ENCODE measurements at regions not wholly inside any gene's neighbourhood (a gene's known extent, or its start where the extent isn't known, plus 50 kb on each side); places are given as distances from the start of the nearest gene placed in this dataset.
"Not testable (repeated sequence)": the region's sequence is repeated elsewhere in the genome, so short reads cannot be mapped to it uniquely, and the experiment has no call there.

DNA sequence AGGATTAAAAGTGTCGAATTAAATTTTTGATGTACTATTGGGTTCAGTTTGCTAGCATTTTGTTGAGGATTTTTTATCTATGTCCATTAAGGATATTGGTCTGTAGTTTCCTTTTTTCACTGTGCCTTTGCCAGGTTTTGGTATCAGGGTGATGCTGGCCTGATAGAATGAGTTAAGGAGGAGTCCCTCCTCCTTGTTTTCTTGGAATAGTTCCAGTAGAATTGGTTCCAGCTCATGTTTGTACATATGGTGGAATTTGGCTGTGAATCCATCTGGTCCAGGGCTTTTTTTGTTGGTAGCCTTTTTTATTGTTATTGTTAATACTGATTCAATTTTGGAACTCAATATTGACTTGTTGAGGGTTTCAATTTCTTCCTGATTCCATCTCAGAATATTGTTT, 141.8 kb downstream of the SIM1 start:
- no peak for DNase-seq (ENCODE audit: low spot score)

DNA sequence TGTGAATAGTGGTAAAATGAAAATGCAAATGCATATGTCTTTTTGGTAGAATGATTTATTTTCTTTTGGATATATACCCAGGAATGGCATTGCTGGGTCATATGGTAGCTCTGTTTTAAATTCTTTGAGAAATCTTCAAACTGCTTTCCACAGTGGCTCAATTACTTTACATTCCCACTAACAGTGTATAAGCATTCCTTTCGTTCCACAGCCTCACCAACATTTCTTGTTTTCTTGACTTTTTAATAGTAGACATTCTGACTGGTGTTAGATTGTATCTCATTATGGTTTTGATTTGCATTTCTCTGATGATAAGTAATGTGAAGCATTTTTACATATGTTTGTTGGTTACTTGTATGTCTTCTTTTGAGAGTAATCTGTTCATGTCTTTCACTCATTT, 144.0 kb downstream of the SIM1 start:
- DNase-seq (ENCODE audit: low spot score) = no peak

DNA sequence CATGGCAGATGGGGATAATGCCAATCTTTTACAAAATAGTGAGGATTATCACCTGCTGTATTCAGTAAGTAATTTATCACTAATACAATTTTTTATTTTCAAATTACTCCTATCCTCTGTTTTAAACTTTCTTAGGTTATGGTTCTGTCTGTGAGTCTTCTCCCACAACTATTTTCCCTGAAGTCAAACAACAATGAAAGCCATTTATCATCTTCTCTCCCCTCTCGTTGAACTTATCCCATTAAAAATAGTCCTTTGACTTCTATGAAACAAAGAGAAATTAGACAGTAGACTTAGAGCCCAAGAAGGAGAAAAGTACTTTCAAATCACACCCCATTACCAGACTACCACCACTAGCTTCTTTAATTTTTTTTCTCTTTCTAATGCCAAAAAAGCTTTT, 147.7 kb downstream of the SIM1 start:
- DNase-seq (ENCODE audit: low spot score) = no peak

DNA sequence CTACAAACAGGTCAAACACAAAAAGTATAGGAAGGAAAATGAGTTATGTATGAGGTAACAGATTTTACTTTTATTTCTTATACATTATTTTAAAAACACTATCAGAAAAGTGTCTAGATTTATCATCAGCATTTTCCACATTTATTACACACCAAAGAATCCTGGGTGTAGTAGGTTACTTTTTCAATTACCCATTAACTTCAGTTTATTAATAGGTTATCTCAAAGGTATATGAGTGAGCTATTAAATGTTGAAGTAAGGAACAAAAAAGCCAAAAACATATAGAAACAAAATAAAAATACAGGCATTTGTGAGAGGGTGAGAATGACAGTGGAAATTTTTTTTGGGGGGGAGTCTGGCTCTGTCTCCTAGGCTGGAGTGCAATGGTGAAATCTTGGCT, 150.5 kb downstream of the SIM1 start:
- no peak for DNase-seq (ENCODE audit: low spot score)

DNA sequence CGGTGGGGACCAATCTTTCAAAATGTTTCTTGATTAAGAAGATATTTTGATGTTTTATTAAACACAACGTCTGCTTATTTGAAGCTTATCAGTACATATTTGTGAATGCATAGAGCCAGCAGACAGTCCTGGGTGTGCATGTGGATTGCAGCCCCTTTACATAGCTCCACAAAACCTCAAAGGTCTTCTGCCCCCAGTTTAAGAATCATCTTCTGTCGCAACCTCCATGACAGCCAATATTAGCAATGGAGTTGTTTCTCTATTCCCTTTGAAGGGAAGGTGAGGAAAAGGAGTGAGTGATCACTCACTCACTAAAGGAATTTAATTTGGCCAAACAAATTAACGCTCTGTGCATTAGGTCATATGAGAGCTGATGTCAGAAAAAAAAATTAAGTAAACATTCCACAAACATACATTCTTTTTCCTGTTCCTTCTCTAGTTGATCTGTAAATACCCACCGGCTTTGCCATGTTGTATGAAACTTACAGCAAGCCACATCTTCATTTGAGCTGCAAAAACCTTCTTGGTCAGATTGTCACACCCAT, 152.9 kb downstream of the SIM1 start:
- no peak for DNase-seq (ENCODE audit: low spot score)

DNA sequence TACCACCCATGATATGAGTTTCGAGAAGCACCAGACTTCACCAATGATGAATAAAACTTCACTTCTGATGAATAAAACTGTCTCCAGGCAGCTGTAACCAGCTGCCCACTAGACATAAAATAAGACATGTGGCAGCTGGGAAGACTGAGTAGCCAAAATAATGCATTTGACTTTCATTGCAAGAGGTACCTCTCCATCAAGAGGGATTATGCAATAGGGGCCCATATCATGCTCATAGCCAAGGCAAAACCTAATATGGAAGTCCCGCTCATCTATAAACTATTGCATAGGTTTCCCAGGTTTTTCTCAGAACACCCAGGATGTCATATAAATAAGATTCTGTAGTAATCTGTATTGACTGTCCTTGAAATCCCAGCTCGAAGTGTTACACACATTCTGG, 155.5 kb downstream of the SIM1 start:
- no peak for DNase-seq (ENCODE audit: low spot score)

DNA sequence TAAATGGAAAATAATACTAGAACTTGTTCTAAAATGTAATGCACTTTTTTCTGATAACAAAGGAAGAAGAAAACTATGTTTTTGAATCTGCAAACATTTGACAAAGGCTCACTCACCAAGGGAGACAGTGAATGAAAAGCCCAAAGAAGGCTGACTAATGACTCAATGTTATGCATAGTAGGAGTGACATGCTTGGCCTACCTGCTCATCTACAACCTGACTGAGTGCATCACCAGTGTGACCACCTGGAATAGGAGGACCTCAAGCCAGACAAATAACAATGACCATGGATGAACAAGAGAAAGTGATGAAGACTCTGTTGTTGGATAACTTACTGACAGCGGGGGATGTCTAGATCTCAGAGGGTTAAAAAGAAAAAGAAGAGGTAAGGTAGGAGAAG, 157.2 kb downstream of the SIM1 start:
- no peak for DNase-seq (ENCODE audit: low spot score)

DNA sequence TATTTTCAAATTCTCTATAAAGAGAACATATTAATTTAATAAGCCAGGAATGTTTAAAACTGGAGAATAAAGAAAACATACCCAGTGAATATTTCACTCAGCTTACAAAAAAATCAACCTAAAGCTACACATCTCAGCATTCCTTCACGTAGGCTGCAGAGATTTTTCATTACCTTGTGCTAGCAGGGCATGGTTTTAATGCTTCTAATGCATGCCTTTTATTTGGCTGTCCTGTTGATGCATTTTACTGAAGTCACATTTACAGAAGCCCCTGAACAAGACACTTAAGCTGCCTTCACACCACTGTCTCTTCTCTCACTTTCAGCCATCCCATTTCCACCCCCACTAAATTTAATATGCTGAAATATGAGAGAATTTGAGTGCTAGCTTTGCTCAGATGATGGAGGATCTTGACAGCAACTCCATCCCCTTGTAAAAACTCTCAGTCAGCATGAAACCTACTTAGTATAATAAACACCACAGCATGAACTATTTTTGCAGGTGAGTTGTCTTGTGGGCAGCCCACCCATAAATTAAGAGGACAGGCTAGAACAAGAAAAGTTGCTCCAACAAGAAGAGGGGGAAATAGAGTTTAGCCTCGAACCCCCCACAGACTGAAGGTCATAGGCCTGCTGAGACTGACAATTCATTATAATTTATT, 159.4 kb downstream of the SIM1 start:
- no peak for DNase-seq (ENCODE audit: low spot score)

DNA sequence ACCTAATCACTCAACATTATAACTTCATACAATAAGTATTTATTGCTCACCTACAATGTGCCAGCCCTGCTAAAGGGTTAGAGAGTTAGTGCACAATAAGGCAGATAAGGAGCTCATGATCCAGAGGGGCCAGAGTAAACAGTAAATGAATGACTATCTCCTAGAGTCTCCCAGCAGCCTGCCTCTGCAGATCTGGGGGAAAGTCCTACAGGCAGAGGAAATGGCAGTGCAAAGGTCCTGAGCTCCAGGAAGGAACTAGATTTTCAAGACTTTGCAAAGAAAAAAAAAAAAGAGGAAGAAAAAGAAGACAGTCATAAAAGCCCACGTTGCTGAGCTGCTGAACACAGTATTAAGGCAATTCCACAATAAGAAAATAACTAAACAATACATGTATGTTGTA, 160.1 kb downstream of the SIM1 start:
- no peak for DNase-seq (ENCODE audit: low spot score)

DNA sequence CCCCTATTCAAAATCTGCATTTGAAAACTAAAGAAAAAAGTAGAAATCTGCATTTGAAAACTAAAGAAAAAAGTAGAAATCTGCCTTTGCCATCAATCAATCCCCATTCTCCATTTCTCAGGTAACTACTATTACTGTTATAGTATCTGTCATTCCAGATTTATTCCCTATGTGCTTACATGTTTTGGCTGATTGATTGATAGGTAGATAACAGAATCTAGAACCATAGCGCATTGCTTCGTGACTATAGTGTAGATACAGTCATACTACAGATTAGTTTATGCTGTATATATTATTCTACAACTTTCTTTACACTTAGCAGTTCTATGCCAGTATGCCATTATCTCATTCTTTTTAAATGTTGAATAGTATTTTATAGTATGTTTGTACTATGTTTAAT, 163.0 kb downstream of the SIM1 start:
- DNase-seq (ENCODE audit: low spot score) = no peak

DNA sequence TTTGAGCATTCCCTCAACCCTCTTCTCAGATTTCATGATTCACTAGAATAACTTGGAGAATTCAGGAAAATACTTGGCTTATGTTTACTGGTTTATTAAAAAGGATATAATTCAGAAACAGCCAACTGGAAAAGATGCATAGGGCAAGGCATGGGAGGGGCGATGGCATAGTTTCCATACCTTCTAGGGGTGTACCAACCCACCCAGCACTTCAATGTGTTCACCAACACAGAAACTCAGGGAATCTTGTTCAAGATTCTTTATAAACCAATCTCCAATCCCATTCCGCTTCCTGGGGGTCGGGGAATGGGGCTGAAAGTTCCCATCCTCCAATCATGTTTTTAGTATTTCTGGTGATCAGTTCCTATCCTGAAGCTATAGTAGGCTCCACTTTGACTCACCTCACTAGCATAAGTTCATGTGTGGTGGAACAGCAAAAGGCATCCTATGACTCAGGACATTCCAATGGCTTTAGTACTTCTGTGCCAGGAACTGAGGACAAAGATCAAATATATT, 164.4 kb downstream of the SIM1 start:
- no peak for DNase-seq (ENCODE audit: low spot score)

DNA sequence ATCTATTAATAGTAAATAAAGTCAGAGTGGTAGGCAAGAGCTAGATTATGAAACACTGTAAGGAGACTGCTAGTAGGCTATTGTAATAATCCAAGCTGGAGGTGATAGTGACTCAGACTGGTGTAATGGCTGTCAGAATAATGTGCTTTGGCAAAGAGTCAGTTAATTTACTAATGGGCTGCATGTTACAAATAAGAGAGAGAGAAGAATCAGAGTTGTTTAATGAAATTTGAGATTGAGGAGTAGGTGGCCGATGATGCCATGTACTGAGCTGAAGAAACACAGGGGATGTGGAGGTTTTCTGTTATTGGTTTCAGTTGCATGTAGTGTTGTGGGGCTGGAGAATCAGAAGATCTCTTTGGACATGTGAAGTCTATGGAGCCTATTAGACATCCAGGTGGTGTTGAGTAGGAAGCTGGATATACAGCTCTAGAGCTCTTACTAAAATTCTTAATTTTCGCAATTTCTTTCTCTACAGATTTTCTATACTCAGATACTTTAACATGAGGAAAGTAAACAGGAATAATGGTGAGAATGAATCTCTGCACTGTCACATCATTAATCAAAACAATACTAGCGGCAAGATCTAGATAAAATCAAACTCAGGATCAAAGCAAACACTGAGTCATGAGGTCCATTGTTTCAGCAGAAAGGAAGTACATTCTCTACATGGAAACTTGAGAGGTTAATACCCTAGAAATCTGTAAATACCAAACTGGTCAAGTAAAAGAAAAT, 167.7 kb downstream of the SIM1 start:
- DNase-seq (ENCODE audit: low spot score) = no peak

DNA sequence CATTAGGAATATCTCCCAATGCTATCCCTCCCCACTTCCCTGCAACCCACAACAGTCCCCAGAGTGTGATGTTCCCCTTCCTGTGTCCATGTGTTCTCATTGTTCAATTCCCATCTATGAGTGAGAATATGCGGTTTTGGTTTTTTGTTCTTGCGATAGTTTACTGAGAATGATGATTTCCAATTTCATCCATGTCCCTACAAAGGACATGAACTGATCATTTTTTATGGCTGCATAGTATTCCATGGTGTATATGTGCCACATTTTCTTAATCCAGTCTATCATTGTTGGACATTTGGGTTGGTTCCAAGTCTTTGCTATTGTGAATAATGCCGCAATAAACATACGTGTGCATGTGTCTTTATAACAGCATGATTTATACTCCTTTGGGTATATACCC, 169.5 kb downstream of the SIM1 start:
- DNase-seq (ENCODE audit: low spot score) = not testable (repeated sequence)

DNA sequence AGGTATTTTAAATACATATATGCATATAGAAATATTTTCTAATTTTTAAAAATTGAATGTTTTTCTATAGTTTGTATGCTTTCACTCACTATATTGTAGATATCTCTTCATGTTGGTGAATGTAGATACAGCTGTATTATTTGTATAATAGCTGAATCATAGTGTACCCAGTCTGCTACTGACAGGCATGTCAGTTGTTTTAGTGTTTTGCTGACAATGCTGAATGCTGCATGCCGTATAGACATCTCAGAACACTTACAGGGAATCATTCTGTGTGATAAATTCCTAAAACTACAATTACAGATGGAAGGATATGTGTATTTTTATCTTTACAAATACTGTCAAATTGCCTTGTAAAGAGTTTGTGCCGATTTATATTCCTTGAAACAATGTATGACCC, 175.4 kb downstream of the SIM1 start:
- no peak for DNase-seq (ENCODE audit: low spot score)

DNA sequence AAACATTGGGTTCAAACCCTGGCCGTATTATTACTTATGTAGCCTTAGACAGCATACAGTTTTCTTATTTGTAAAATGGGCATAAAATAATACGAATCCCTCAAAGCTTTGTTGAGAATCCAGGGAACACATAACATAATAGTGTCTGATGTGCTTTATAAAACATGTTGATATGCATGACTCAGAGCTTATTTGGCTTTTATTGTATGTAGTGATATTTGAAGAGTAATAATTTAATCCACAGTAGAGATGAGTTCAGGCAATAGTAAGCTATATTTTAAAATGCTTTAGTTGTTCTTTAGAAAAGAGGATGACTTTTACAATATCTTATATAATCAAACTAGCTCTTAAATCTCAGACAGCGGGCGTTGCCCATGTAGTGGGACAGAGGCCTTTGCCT, 176.4 kb downstream of the SIM1 start:
- DNase-seq (ENCODE audit: low spot score) = no peak

DNA sequence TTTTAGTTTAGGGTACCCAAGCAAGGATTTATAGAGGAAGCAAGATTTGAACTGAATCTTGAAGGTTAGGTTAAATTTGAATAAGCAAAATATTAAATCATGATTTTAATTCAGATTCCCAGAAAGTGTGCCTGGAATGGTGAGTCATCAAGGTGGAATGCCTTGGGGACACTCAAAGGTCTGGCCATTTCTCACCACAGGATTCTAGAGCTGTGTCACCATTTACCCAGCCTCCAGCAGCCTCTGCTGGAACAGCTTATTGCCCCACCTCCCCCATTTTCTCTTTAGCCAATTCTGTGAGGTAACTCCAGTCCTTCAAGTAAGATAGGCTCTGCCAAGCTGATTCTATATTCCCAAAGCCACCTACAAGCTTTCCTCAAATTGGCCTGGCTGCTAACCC, 181.4 kb downstream of the SIM1 start:
- DNase-seq (ENCODE audit: low spot score) = no peak

DNA sequence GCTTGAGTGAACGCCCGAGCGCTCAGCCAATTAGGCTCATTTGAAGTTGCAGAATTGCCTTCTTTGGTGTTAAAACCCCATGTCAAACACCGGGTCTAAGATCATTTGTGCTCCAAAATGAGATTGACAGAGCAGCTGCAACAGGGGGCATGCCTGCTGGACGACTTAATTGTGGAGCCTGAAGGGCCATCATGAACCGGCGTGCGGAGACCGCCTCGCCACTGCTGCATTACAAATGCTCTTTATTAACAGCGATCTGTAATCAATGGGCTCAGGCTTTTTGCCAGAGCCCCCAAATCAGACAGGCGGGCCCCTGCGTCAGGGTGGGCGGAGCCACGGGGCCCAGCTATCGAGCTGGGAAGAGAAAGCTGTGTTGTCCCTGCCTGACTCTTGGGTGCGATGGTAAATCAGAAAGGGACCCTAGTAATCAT, 183.2 kb downstream of the SIM1 start:
- peak; percentile 84 for DNase-seq (ENCODE audit: low spot score)

DNA sequence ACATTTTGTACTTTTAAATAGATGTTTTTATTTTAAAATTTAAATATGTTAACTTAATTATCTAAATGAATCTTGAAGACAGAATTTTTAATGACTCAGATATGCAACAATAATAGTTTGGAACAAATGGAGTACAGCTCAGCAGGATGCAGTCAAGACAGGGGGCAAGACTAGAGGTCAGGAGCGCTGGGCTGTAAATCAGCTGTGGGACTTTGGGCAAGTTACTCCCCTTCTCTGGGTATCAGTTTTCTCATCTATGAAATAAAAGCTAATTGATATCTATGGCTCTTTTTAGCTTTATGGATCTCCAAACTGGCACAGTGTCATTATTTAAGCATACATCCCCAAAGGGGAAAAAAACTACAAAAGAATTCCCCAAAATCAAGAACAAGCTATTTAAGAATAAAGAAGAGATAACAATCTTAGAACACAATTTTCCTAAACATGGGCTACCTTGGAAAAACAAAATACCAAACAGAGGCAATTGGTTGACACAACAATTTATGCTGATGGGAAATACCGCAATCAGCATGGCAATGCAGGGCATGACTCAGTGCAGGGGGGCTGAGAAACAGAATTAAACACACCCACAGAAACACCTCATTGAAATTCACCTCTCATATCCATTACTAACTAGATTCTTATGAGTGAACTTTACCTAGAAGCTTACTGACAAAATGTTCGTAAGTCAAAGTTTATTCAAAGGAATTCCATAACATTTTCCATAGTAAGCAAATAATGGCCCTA, 188.2 kb downstream of the SIM1 start:
- DNase-seq (ENCODE audit: low spot score) = no peak

DNA sequence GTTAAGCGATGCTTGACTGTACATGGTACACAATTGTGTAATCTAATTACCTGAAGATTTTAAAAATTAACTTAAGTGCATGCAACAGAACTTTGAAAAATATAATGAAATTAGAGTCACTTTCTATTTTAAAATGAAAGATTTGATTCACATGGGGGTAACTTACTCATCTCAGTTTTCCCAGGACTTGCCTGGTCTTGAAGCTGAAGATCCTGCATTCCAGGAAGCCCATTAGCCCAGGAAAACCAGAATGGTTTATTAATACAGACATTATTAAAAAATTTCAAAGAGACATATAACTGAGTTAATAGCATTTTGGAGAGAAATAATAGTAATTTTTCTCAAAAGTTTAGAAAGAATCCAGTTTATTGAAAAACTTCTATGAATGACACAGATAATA, 190.6 kb downstream of the SIM1 start:
- no peak for DNase-seq (ENCODE audit: low spot score)

DNA sequence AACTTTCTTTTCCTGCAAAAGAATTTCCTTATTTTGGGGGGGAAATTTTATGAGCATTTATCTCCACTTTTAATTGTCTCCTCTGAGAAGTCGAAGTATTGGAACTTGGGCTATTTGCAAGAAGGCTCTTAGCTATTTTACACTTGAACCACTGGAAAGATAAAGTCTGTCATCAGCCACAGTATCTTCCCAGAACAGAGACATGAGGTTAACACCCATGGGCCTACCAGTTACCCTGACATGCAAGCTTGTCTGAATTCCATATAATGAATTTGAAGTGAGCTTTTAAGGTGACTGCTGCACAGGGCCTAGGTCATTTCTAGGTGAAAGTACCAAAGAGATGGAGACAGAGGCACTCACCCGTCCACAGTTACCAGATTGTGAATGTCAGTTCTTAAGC, 193.1 kb downstream of the SIM1 start:
- no peak for DNase-seq (ENCODE audit: low spot score)

DNA sequence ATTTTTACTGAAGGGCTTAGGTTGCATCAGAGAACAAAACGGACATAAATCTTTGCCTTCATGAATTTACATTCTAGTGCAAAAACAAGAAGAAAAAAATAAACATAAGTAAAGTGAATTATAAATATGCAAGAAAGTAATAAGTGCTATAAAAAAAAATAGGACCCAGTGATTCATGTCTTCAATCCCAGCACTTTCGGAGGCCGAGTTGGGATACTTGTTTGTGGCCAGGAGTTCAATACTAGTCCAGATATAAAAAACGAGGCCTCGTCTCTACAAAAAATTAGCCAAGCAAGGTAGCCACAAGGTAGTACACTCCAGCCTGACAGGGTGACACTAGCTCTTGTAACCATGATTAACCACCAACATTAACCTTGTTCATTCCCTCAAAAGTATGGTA, 193.5 kb downstream of the SIM1 start:
- DNase-seq (ENCODE audit: low spot score) = no peak

DNA sequence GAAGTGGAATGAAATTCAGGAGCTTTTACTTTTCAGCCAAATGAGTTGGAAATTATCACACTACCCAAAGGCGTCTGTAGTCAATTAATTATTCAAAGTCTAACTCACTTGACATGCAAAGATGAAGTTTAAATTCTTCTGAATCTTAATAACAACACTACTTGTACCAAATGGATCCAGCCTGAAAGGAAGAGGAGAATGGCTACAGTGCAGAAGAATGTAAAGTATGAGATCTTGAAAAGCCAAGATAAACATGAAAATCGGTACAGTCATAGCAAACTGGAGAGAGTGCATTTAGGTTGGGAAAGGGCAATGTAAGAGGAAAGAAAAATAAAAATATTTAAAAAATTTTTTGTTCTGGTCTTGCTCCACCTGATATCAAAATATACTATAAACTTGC, 195.5 kb downstream of the SIM1 start:
- DNase-seq (ENCODE audit: low spot score) = no peak

DNA sequence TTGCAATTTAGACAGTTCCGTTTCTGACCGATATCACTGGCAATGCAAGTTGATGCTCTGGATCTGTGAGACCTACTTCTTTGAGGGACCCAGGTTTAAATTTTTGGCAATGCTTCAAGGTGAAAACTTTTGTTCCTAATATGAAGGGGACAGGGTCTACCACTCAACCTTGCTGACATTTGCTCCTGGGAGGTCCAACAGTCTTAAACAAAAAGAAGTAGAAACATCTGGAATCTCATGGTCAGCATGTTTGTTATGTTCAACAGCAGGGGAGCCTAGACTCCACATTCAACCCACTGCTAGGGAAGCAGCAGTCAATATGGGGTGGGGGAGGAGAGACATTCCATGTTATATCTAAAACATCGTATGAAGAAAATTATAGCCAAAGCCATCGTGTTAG, 196.4 kb downstream of the SIM1 start:
- DNase-seq (ENCODE audit: low spot score) = no peak
